H1 (cell line): ENCODE measurements at regions not wholly inside any gene's neighbourhood (a gene's known extent, or its start where the extent isn't known, plus 50 kb on each side); places are given as distances from the start of the nearest gene placed in this dataset.

Experiments
- CTCF ChIA-PET: fragments of 300-600 bp; sonication (Branson Sonifier 250); formaldehyde crosslinking; loops from one replicate; lab custom pipeline; 2021; ENCODE audit not compliant: partially characterized antibody; lab: Charles Lee
- POLR2A ChIA-PET: fragments of 300-600 bp; sonication (Branson Sonifier 250); formaldehyde crosslinking; loops from one replicate; lab custom pipeline; 2021; ENCODE audit warnings: inconsistent platforms; ENCODE audit not compliant: partially characterized antibody; lab: Charles Lee
- DNase-seq, 2 experiments: peaks; one replicate each; pipeline versions ENCODE4 v3.0.0 to v3.0.0-alpha.2; 2010 to 2022; ENCODE audit warnings: low spot score in 2 of 2, low read depth in 1 of 2, mixed read lengths in 1 of 2
- FAIRE-seq: peaks from 2 replicates; lab custom pipeline; 2011; peaks lifted over from hg19 to GRCh38; lab: Jason Lieb, UNC
- H2AFZ ChIP-seq: 2 replicates; pipeline ENCODE4 v1.8.1; 2012; ENCODE audit warnings: low read length, inconsistent platforms
- H2AK5ac ChIP-seq: 2 replicates; pipeline ENCODE4 v1.6.1; 2013; ENCODE audit warnings: low read depth, low read length
- H2BK120ac ChIP-seq: replicated peaks from 2 replicates; pipeline ENCODE3; 2013; ENCODE audit warnings: low read depth, low read length, inconsistent platforms
- H2BK12ac ChIP-seq: 2 replicates; pipeline ENCODE4 v1.6.1; 2013; ENCODE audit warnings: low read depth, low read length
- H2BK15ac ChIP-seq: 2 replicates; pipeline ENCODE4 v1.6.1; 2013; ENCODE audit warnings: low read length
- H2BK20ac ChIP-seq: 2 replicates; pipeline ENCODE4 v1.6.1; 2013; ENCODE audit warnings: low read length
- H2BK5ac ChIP-seq: 2 replicates; pipeline ENCODE4 v1.6.1; 2013; ENCODE audit warnings: low read depth, low read length
- H3K14ac ChIP-seq: 2 replicates; pipeline ENCODE4 v1.6.1; 2013; ENCODE audit warnings: inconsistent platforms; ENCODE audit not compliant: insufficient read length
- H3K18ac ChIP-seq: 2 replicates; pipeline ENCODE4 v1.6.1; 2013; ENCODE audit warnings: low read length; ENCODE audit errors: extremely low read depth
- H3K23ac ChIP-seq: 2 replicates; pipeline ENCODE4 v1.6.1; 2013; ENCODE audit warnings: inconsistent platforms; ENCODE audit not compliant: insufficient read length
- H3K23me2 ChIP-seq: 2 replicates; pipeline ENCODE4 v1.6.1; 2013; ENCODE audit warnings: low read depth, low read length
- H3K27ac ChIP-seq: 2 replicates; pipeline ENCODE4 v1.6.1; 2011; ENCODE audit warnings: low read depth, low read length, inconsistent platforms
- H3K27me3 ChIP-seq, 4 experiments: replicated peaks in 1 of 4; 1 replicate in 1 of 4; 2 replicates in 3 of 4; pipeline versions ENCODE4 v1.6.1 to v1.8.1; 2011 to 2013; ENCODE audit warnings: low read length in 3 of 4, mild to moderate bottlenecking in 3 of 4, inconsistent platforms in 2 of 4, mixed read lengths in 2 of 4, moderate library complexity in 1 of 4; ENCODE audit not compliant: control insufficient read depth in 3 of 4, insufficient read depth in 3 of 4; ENCODE audit errors: extremely low read depth in 1 of 4
- H3K36me3 ChIP-seq, 4 experiments: 2 replicates each; pipeline versions ENCODE4 v1.6.1 to v1.8.1; 2011 to 2013; ENCODE audit warnings: mild to moderate bottlenecking in 4 of 4, low read length in 3 of 4, moderate library complexity in 2 of 4, control low read depth in 1 of 4, inconsistent platforms in 1 of 4; ENCODE audit not compliant: insufficient read depth in 4 of 4, control insufficient read depth in 2 of 4
- H3K4ac ChIP-seq: replicated peaks from 2 replicates; pipeline ENCODE3; 2013; ENCODE audit warnings: low read length, low read depth, mixed read lengths, inconsistent platforms; ENCODE audit not compliant: insufficient read length
- H3K4me1 ChIP-seq, 4 experiments: replicated peaks in 1 of 4; 1 replicate in 1 of 4; 2 replicates in 3 of 4; pipeline versions ENCODE4 v1.6.1 to v1.8.1; 2011 to 2013; ENCODE audit warnings: low read length in 3 of 4, inconsistent platforms in 2 of 4, mixed read lengths in 1 of 4; ENCODE audit not compliant: insufficient read depth in 4 of 4, control insufficient read depth in 3 of 4
- H3K4me2 ChIP-seq, 2 experiments: 2 replicates each; pipeline versions ENCODE4 v1.6.1 to v1.8.1; 2011 to 2013; ENCODE audit warnings: low read depth in 2 of 2, low read length in 2 of 2, control low read depth in 1 of 2, inconsistent platforms in 1 of 2, mild to moderate bottlenecking in 1 of 2; ENCODE audit not compliant: insufficient read depth in 1 of 2
- H3K4me3 ChIP-seq, 4 experiments: fragments of 200-600, 300-600 bp in 1 of 4; sonication (generic), shearing (Covaris generic), sonication (Bioruptor Twin) in 1 of 4; 2 replicates each; pipeline versions ENCODE4 v1.5.1 to v1.8.1; 2011 to 2016; ENCODE audit warnings: low read length in 4 of 4, low read depth in 3 of 4, control low read depth in 2 of 4, inconsistent platforms in 2 of 4, mild to moderate bottlenecking in 2 of 4, mixed read lengths in 1 of 4, moderate library complexity in 1 of 4; ENCODE audit not compliant: insufficient read depth in 2 of 4; ENCODE audit errors: extremely low read depth in 1 of 4
- H3K56ac ChIP-seq: replicated peaks from 2 replicates; pipeline ENCODE3; 2013; ENCODE audit warnings: low read depth, mild to moderate bottlenecking, mixed read lengths, low read length, inconsistent platforms; ENCODE audit not compliant: insufficient read length
- H3K79me1 ChIP-seq: 2 replicates; pipeline ENCODE4 v1.6.1; 2013; ENCODE audit warnings: low read depth, low read length, control low read depth
- H3K79me2 ChIP-seq, 2 experiments: 2 replicates each; pipeline versions ENCODE4 v1.6.1 to v1.8.1; 2012 to 2013; ENCODE audit warnings: low read length in 2 of 2, mild to moderate bottlenecking in 2 of 2, inconsistent platforms in 1 of 2; ENCODE audit not compliant: insufficient read depth in 2 of 2, control insufficient read depth in 1 of 2
- H3K9ac ChIP-seq, 4 experiments: replicated peaks in 1 of 4; 1 replicate in 1 of 4; 2 replicates in 3 of 4; pipeline versions ENCODE4 v1.6.1 to v1.8.1; 2011 to 2013; ENCODE audit warnings: low read depth in 3 of 4, low read length in 3 of 4, control low read depth in 2 of 4, mild to moderate bottlenecking in 2 of 4, moderate library complexity in 2 of 4, inconsistent platforms in 1 of 4; ENCODE audit errors: extremely low read depth in 1 of 4
- H3K9me3 ChIP-seq, 2 experiments: 2 replicates each; pipeline versions ENCODE4 v1.6.1 to v1.8.1; 2012 to 2013; ENCODE audit warnings: mild to moderate bottlenecking in 2 of 2, moderate library complexity in 2 of 2, control low read depth in 1 of 2, inconsistent platforms in 1 of 2, low read depth in 1 of 2, low read length in 1 of 2, mixed read lengths in 1 of 2; ENCODE audit not compliant: insufficient read depth in 2 of 2
- H4K20me1 ChIP-seq, 2 experiments: replicated peaks in 1 of 2; 2 replicates each; pipeline versions ENCODE3 to v1.8.1; 2011 to 2013; ENCODE audit warnings: inconsistent platforms in 2 of 2, low read length in 2 of 2, mild to moderate bottlenecking in 1 of 2; ENCODE audit not compliant: insufficient read depth in 2 of 2, control insufficient read depth in 1 of 2
- H4K5ac ChIP-seq: 2 replicates; pipeline ENCODE4 v1.6.1; 2013; ENCODE audit warnings: low read length, low read depth, mixed read lengths, inconsistent platforms; ENCODE audit not compliant: insufficient read length
- H4K8ac ChIP-seq: 2 replicates; pipeline ENCODE4 v1.8.0; 2013; ENCODE audit warnings: mild to moderate bottlenecking, moderate library complexity, low read length, inconsistent platforms; ENCODE audit not compliant: insufficient read depth; ENCODE audit errors: extremely low read depth
- H4K91ac ChIP-seq: replicated peaks from 2 replicates; pipeline ENCODE3; 2013; ENCODE audit warnings: low read length, mixed read lengths, inconsistent platforms; ENCODE audit not compliant: insufficient read length
- ATF3 ChIP-seq: IDR thresholded peaks from 2 replicates; pipeline ENCODE4 v1.6.1; 2011; ENCODE audit warnings: low read depth, mild to moderate bottlenecking, low read length; ENCODE audit not compliant: insufficient read depth
- CBX8 ChIP-seq: fragments of 300-800, 300-1000 bp; sonication (generic); IDR thresholded peaks from 2 replicates; pipeline ENCODE4 v1.7.1; 2016; ENCODE audit warnings: low read depth, low read length, borderline replicate concordance
- CEBPB ChIP-seq: IDR thresholded peaks from 2 replicates; pipeline ENCODE4 v1.6.1; 2012; ENCODE audit warnings: low read depth, low read length
- EP300 ChIP-seq, 2 experiments: IDR thresholded peaks; 1 replicate in 1 of 2; 2 replicates in 1 of 2; pipeline ENCODE4 v1.6.1; 2011 to 2012; ENCODE audit warnings: low read depth in 2 of 2, low read length in 2 of 2, mild to moderate bottlenecking in 2 of 2, borderline replicate concordance in 1 of 2, inconsistent platforms in 1 of 2, moderate library complexity in 1 of 2
- GTF2F1 ChIP-seq: IDR thresholded peaks from 2 replicates; pipeline ENCODE4 v1.6.1; 2012; ENCODE audit warnings: low read depth, low read length, improper control_type of control experiment, borderline replicate concordance
- POU5F1 ChIP-seq: IDR thresholded peaks from 2 replicates; pipeline ENCODE4 v1.6.1; 2011; ENCODE audit warnings: low read depth, mild to moderate bottlenecking, low read length, moderate library complexity
- RNF2 ChIP-seq: fragments of 200-900, 300-1000 bp; sonication (generic); IDR thresholded peaks from 2 replicates; pipeline ENCODE4 v1.7.1; 2016; ENCODE audit warnings: borderline replicate concordance, low read depth, mild to moderate bottlenecking, antibody characterized with exemption, low read length; ENCODE audit not compliant: poor library complexity, severe bottlenecking; ENCODE audit errors: missing control alignments
- SRF ChIP-seq: IDR thresholded peaks from 2 replicates; pipeline ENCODE4 v1.6.1; 2011; ENCODE audit warnings: mild to moderate bottlenecking, low read depth, low read length, moderate library complexity
- TBP ChIP-seq: IDR thresholded peaks from 2 replicates; pipeline ENCODE4 v1.6.1; 2011; ENCODE audit warnings: low read depth, low read length, improper control_type of control experiment
- TF ChIP-seq, protein P1 (sequence below): IDR thresholded peaks from 2 replicates; pipeline ENCODE4 v1.6.1; 2011; ENCODE audit warnings: low read length, improper control_type of control experiment

DNA sequence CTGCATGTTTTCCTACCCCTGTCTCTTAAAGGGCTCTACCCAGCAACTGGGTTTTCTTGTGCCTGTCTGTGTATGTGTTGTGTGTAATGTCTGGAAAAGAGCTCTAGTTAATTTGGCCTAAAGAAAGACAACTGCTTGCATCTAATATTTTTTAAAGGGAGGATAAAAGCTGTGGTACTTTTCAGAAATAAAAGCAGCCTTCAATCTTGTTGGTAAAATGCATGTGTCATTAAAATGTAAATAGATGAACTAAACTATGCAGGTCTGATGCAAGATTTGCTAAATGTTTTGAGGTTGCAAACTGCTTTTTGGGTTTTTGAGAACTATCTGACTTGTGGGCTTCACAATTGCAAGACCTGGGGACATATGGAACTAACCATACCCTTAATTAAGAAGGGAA, 445.3 kb downstream of the HTR7 start:
- no peak overlapping the region for H4K8ac ChIP-seq

More for the DNA sequence above, 445.3 kb downstream of the HTR7 start:
- Histone ChIP-seq H2BK20ac (no peak overlapping the region), H3K79me1 (no peaks in the 10 kb centered on the region), H4K91ac (no peak overlapping the region), H3K23ac (no peak overlapping the region), H3K4me2 (no peak overlapping the region), H3K4me1 (no peaks in the 10 kb centered on the region; a peak in 1 of 7 replicates), H3K27ac (no peak overlapping the region), H3K9ac (no peak overlapping the region), H2BK15ac (no peak overlapping the region), H2AK5ac (no peak overlapping the region), H2AFZ (peak overlapping the region; percentile 83; the same call in 1 of the 2 replicates), H4K20me1 (no peaks in the 10 kb centered on the region), H3K9me3 (peaks cover 0 to 3% of the 10 kb centered on the region in 2 experiments; a peak in 1 of 4 replicates), H2BK5ac (no peak overlapping the region), H3K14ac (no peak overlapping the region)
- FAIRE-seq: peak; percentile 39
- POLR2A ChIA-PET: no interaction called here
- TF ChIP-seq RNF2 (no peak), TBP (no peak), ATF3 (no peak), CBX8 (no peak), SRF (no peak), POU5F1 (no peak), GTF2F1 (no peak), CEBPB (no peak), EP300 (IDR thresholded peaks at IDR 0.05; ENCODE audit: borderline replicate concordance in 1 of 2, low read depth in 2 of 2, low read length in 2 of 2) (no peak)
- TF ChIP-seq, protein P1, sequence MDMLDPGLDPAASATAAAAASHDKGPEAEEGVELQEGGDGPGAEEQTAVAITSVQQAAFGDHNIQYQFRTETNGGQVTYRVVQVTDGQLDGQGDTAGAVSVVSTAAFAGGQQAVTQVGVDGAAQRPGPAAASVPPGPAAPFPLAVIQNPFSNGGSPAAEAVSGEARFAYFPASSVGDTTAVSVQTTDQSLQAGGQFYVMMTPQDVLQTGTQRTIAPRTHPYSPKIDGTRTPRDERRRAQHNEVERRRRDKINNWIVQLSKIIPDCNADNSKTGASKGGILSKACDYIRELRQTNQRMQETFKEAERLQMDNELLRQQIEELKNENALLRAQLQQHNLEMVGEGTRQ: no peak
- TF ChIP-seq, all 59 proteins: peak for 0
- H3K4ac ChIP-seq: no peak overlapping the region
- CTCF ChIA-PET: no interaction called here
- no peak overlapping the region for H4K5ac ChIP-seq
- no peaks in the 10 kb centered on the region for H3K23me2 ChIP-seq
- H2BK120ac ChIP-seq: no peak overlapping the region
- DNase-seq: no peak
- no peaks in the 10 kb centered on the region for H3K27me3 ChIP-seq
- no peak overlapping the region for H3K18ac ChIP-seq
- no peaks in the 10 kb centered on the region for H3K36me3 ChIP-seq
- H3K79me2 ChIP-seq: no peaks in the 10 kb centered on the region
- H2BK12ac ChIP-seq: no peak overlapping the region
- H3K4me3 ChIP-seq: no peak overlapping the region
- H3K56ac ChIP-seq: no peak overlapping the region
